ENCODE measurements at regions not wholly inside any gene's neighbourhood (a gene's known extent, or its start where the extent isn't known, plus 50 kb on each side); places are given as distances from the start of the nearest gene placed in this dataset.

- DNase-seq: no peak
Observed at GRCh38 chr7:35384761-35385700, 131.1 kb upstream of the TBX20 start.

DNA sequence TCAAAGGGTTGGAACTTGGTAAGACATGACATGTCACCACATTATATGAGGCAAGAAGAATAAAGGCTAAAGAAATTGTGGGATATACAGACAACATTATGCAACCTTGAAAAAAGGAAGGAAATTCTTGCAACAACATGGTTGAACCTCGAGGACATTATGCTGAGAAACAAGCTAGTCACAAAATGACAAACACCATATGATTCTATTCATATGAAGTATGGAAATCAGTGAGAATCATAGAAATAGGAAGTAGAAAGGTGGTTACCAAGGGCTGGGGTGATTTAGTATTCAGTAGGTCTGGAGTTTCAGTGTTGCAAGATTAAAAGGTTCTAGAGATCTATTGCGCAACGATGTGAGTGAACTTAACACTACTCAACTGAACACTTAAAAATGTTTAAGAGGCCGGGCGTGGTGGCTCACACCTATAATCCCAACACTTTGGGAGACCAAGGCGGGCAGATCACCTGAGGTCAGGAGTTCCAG lies 126.9 kb upstream of the TBX20 start:
- DNase-seq: no peak

GRCh38 chr7:35379481-35379880 lies 125.6 kb upstream of the TBX20 start:
- DNase-seq: no peak

GRCh38 chr7:35375516-35375915 lies 121.6 kb upstream of the TBX20 start:
- DNase-seq: no peak

DNA sequence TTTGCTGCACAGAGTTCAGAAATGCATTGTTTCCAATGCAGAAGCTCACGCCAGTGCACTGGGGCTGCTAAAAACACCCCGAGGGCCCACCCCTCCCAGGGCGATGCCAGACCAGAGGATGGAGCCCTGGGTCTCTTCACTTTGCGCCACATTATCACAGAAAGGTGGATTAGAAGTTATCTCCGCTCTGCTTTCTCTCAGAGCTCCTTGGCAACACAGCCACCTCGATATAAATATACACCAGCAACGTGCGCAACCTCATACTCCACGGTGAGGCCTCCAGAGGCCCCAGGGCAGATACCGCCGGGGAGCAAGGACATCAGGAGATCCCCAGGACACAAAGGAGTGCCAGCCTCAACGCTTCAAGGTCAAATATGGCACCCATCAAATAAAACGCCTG lies 121.0 kb upstream of the TBX20 start:
- no peak for DNase-seq

DNA sequence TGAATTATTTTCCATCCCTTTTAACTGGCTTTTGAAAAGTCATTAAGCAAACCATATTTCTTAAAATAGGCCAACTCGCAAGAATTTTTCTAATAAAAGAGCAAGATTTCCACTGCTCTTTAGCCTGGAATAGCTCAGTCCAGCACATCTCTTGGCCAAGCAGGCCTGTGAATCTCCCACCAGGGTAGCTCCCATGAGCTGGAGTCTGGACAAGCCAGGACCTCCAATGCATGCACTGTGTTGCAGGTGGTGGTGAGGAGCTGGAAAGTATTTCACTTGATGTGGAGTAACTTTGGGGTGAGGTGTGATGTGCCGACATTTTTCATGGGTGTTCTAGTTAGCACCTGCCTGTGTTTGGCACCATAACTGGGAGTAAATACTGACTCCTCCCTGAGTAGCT lies 117.3 kb upstream of the TBX20 start:
- no peak for DNase-seq

GRCh38 chr7:35370687-35371086 lies 116.8 kb upstream of the TBX20 start:
- DNase-seq: no peak

GRCh38 chr7:35366167-35367155 lies 112.6 kb upstream of the TBX20 start:
- no peak for DNase-seq

DNA sequence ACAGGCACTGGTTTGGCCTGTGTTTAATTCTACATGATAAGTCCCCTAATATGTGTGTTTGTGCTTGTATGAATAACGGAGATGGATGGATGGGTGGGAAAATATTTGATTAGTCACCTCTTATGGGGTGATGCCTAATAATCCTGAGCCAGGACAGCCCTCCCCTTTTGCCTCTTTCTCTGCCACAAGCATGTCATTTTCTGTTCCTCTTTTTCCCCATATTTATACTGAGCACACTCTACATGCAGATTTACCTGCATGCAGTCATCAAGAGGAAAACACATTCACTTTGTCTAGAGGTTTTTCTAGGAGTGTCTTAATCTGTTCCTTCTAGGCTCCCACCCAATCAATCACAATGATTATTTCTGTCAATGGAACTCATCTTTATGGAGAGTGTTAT lies 111.6 kb upstream of the TBX20 start:
- DNase-seq: no peak

- DNase-seq: no peak
Observed at GRCh38 chr7:35362341-35362740, 108.4 kb upstream of the TBX20 start.

DNA sequence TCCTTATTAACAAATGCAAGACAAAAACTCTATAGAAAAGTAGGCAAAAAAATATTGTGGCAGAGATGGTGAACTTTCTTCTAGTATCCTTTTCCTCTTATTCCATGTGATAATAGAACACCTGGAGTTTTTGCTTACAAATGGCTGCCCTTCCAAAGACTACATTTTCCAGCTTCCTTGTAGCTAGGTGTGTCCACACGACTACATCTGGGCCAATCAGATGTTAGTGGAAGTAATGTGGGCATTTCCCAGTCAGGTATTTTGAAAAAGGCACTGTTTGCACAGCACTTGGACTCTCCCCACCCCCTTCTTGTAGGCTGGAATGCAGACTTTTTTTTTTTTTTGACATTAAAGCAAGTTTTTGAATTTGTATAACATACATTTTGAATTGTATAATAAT lies 105.5 kb upstream of the TBX20 start:
- DNase-seq: no peak

DNA sequence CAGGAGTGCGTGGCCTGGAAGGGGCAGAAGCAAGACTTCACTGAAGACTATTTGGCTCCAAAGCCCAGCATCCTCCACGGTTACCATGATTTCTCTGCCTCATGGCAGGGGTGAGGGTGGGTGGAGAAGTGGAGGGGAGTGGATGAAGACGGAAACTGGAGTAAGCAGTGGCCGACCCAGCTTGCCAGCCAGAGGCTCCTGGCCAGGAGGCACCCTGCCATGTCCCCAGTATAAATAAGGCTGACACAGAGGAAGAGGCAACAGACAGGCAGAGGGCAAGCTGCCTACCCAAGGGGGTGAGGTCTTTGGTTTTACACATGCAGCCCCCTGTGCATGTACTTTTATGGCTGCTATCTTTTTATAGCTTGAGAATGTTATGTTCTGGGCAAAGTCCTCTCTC lies 102.6 kb upstream of the TBX20 start:
- DNase-seq: no peak

DNA sequence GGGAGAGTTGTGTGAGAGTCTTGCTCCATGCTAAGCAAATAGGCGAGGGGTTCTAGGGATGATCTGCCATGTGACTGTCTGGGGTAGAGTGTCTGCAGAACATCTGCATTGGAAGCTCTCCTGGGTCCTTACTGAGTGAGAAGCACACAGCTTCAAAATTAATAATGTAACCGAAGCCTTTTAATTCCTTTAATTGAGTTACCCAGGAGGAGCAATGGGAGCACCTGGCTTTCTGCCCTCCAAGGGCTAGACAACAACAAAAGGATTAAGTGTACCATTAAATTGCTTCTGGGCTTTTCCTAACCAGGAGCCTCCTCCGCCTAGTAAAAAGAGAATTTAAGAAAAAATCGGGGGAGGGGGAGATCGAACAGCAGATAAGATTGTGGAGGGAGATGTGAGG lies 102.0 kb upstream of the TBX20 start:
- no peak for DNase-seq

DNA sequence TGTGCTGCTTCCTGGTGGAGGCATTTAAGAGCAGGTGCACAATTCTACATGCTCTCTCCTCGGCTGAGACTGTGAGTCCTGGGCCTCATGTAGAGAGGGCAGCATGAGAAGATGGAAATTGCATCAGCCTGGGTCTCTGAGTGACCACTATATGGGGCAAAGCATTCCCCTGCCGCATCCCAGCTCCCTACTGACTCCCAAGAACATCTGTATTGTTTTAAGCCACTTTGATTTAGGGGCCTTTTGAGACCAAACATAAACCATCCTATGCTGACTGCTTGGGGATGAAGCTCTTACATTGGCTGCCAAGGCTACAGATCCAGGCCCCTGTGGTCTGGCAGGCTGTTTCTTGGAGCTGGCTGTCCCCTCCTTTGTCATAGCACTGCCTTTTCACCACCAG lies 101.3 kb upstream of the TBX20 start:
- DNase-seq: no peak

- no peak for DNase-seq
Observed at GRCh38 chr7:35353481-35353880, 99.6 kb upstream of the TBX20 start.

DNA sequence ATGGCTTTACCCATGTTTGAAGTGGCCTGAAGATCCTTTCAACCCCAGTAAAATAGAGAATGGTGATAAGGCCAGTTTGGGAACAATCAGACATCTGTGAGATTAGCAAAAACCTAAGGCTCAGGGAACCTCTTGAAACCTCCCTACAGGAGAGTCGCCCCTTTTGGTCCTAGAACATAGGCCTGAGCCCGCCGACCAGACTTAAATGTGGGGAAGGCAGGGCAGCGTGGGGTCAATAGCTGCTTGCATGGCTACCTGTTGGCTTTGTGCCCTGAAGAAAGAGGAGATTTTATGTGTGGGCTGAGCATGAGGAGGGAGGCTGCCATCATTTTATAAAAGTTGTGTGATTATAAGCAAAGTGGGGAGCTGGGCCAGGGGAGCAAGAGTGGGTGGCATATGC lies 97.6 kb upstream of the TBX20 start:
- no peak for DNase-seq

DNA sequence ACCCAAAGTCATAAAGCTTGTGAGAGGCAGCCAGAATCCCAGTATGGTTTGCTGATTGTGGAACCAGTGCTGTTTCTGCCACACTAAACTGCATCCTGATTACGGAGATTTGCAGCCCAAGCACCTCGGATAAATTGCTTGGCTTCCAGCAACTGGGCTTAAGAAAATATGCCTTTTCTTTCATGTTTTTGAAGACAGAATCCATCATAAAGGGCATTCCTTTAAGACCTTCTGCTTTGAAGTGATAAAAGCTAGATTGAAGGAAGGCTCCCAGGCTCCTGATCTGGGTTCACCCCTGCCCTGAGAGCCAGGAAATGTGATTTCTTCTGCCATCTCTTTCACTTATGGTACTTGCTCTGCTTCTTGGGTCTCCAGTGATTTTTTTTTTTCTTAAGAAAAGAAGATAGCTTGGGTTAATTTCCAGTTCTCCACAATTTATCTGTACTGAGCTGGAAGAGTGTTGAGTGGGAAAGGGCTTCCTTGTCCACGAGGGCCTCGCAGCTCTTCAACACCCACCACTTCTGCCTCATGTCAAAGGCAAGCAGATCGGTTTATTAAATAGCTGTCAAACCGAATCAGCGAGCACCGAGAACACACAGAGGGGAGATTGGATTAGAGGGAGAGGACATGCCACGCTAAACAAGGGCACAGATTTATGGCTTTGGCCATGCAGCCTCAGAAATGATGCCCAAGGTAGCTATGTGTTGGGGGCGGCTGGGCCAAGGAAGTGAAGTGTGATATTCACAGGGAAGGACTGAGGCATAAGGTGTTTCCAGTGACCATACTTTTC lies 94.9 kb upstream of the TBX20 start:
- DNase-seq: no peak

GRCh38 chr7:35342786-35343185 lies 88.9 kb upstream of the TBX20 start:
- DNase-seq: no peak

GRCh38 chr7:35339811-35340210 lies 85.9 kb upstream of the TBX20 start:
- DNase-seq: no peak

- DNase-seq: no peak
Observed at GRCh38 chr7:35336444-35336843, 82.5 kb upstream of the TBX20 start.

DNA sequence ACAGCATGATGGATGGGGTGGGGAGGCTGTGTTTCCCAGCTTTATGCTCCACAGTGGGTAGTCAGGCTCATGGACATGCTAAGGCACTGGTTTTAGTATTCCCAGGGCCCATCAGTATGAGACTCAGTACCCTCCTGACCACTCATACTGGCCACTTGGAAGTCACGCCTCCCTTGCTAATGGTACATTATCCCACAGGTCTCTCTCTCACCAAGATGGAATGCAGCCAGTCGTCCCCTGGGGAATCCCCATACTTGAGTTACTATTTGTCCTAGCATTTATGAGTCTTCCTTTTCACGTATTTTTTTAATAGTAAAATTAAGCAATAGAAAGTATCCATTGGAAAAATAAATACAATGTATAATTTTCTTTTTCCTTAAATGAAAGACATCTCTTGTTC lies 80.6 kb upstream of the TBX20 start:
- DNase-seq: no peak

- no peak for DNase-seq
Observed at GRCh38 chr7:35333265-35333664, 79.4 kb upstream of the TBX20 start.

All from DMS79 (cell line).